ENCODE measurements at regions not wholly inside any gene's neighbourhood (a gene's known extent, or its start where the extent isn't known, plus 50 kb on each side); places are given as distances from the start of the nearest gene placed in this dataset.

- Histone ChIP-seq H2BK120ac (ENCODE audit: insufficient read depth, low read length, poor library complexity) (no peak overlapping the region), H3K9me3 (ENCODE audit: insufficient read depth, low read depth, low read length) (no peaks in the 10 kb centered on the region), H3K79me1 (ENCODE audit: low read length) (no peaks in the 10 kb centered on the region), H2AK5ac (ENCODE audit: low read length) (no peak overlapping the region), H3K4ac (ENCODE audit: low read depth, low read length) (no peak overlapping the region), H3K14ac (ENCODE audit: low read length) (no peak overlapping the region), H4K12ac (ENCODE audit: low read depth, low read length) (no peak overlapping the region), H2AFZ (ENCODE audit: insufficient read depth, low read length, poor library complexity) (no peak overlapping the region), H3K4me1 (ENCODE audit: control insufficient read depth in 1 of 2, insufficient read depth in 2 of 2, low read length in 2 of 2) (no peaks in the 10 kb centered on the region), H3K4me2 (ENCODE audit: low read length) (no peak overlapping the region), H3K18ac (ENCODE audit: low read length) (no peak overlapping the region), H3K27me3 (ENCODE audit: insufficient read depth, low read length) (no peaks in the 10 kb centered on the region), H2BK12ac (ENCODE audit: low read length) (no peak overlapping the region), H3K9ac (ENCODE audit: low read length) (no peak overlapping the region), H3K23ac (ENCODE audit: low read length) (no peak overlapping the region), H2BK5ac (ENCODE audit: low read depth, low read length, poor library complexity) (no peak overlapping the region), H4K91ac (ENCODE audit: low read depth, low read length) (no peak overlapping the region), H3K4me3 (ENCODE audit: low read depth, low read length) (no peak overlapping the region), H3K27ac (ENCODE audit: low read depth, low read length) (no peak overlapping the region), H4K8ac (ENCODE audit: low read depth, low read length) (no peak overlapping the region), H3K79me2 (ENCODE audit: control insufficient read depth, insufficient read depth, low read length, poor library complexity) (no peaks in the 10 kb centered on the region), H3K36me3 (ENCODE audit: control insufficient read depth in 1 of 2, insufficient read depth in 2 of 2, low read length in 2 of 2) (no peaks in the 10 kb centered on the region)
- WGBS (ENCODE audit: extremely low coverage, insufficient coverage, insufficient read length) = 100% methylated on average over 2 of the region's 6 CpGs
- DNase-seq = no peak
Observed at GRCh38 chr5:164098979-164099378, 593.6 kb downstream of the MAT2B start.

GRCh38 chr5:164115420-164115819 lies 610.0 kb downstream of the MAT2B start:
- no peaks in the 10 kb centered on the region for H3K9me3 ChIP-seq (ENCODE audit: insufficient read depth, low read depth, low read length)
- no peak overlapping the region for H2BK12ac ChIP-seq (ENCODE audit: low read length)
- H3K4ac ChIP-seq (ENCODE audit: low read depth, low read length) = no peak overlapping the region

GRCh38 chr5:164119806-164120447 lies 614.5 kb downstream of the MAT2B start:
- no peak overlapping the region for H3K4me2 ChIP-seq (ENCODE audit: low read length)
- DNase-seq = no peak
- H3K23ac ChIP-seq (ENCODE audit: low read length) = no peak overlapping the region
- no peak overlapping the region for H3K27ac ChIP-seq (ENCODE audit: low read depth, low read length)
- H3K79me1 ChIP-seq (ENCODE audit: low read length) = peaks cover 4% of the 10 kb centered on the region
- H3K14ac ChIP-seq (ENCODE audit: low read length) = peak overlapping the region; percentile 46
- no peaks in the 10 kb centered on the region for H3K9me3 ChIP-seq (ENCODE audit: insufficient read depth, low read depth, low read length)
- H3K79me2 ChIP-seq (ENCODE audit: control insufficient read depth, insufficient read depth, low read length, poor library complexity) = no peaks in the 10 kb centered on the region
- H3K4ac ChIP-seq (ENCODE audit: low read depth, low read length) = no peak overlapping the region
- H3K4me1 ChIP-seq (ENCODE audit: control insufficient read depth in 1 of 2, insufficient read depth in 2 of 2, low read length in 2 of 2) = peaks cover 0 to 2% of the 10 kb centered on the region in 2 experiments
- H2BK5ac ChIP-seq (ENCODE audit: low read depth, low read length, poor library complexity) = peak overlapping the region; percentile 74
- peak overlapping the region; percentile 57 for H4K8ac ChIP-seq (ENCODE audit: low read depth, low read length)
- H4K91ac ChIP-seq (ENCODE audit: low read depth, low read length) = peak overlapping the region; percentile 81
- H3K4me3 ChIP-seq (ENCODE audit: low read depth, low read length) = no peak overlapping the region
- no peak overlapping the region for H2AK5ac ChIP-seq (ENCODE audit: low read length)
- no peak overlapping the region for H3K18ac ChIP-seq (ENCODE audit: low read length)
- no peak overlapping the region for H2AFZ ChIP-seq (ENCODE audit: insufficient read depth, low read length, poor library complexity)
- no peaks in the 10 kb centered on the region for H3K27me3 ChIP-seq (ENCODE audit: insufficient read depth, low read length)
- no peak overlapping the region for H2BK12ac ChIP-seq (ENCODE audit: low read length)
- no peak overlapping the region for H3K9ac ChIP-seq (ENCODE audit: low read length)
- no peak overlapping the region for H4K12ac ChIP-seq (ENCODE audit: low read depth, low read length)
- peak overlapping the region; percentile 65 for H2BK120ac ChIP-seq (ENCODE audit: insufficient read depth, low read length, poor library complexity)
- WGBS (ENCODE audit: extremely low coverage, insufficient coverage, insufficient read length) = no CpG with 5 or more reads among the region's 7 CpGs
- H3K36me3 ChIP-seq (ENCODE audit: control insufficient read depth in 1 of 2, insufficient read depth in 2 of 2, low read length in 2 of 2) = no peaks in the 10 kb centered on the region

More at GRCh38 chr5:164115420-164115819, 610.0 kb downstream of the MAT2B start:
- H3K4me3 ChIP-seq (ENCODE audit: low read depth, low read length) = no peak overlapping the region
- no peak overlapping the region for H4K12ac ChIP-seq (ENCODE audit: low read depth, low read length)
- H3K9ac ChIP-seq (ENCODE audit: low read length) = no peak overlapping the region
- no peak for DNase-seq
- H3K27me3 ChIP-seq (ENCODE audit: insufficient read depth, low read length) = no peaks in the 10 kb centered on the region
- H3K79me2 ChIP-seq (ENCODE audit: control insufficient read depth, insufficient read depth, low read length, poor library complexity) = no peaks in the 10 kb centered on the region
- no peak overlapping the region for H3K27ac ChIP-seq (ENCODE audit: low read depth, low read length)
- H3K4me2 ChIP-seq (ENCODE audit: low read length) = no peak overlapping the region
- H3K36me3 ChIP-seq (ENCODE audit: control insufficient read depth in 1 of 2, insufficient read depth in 2 of 2, low read length in 2 of 2) = no peaks in the 10 kb centered on the region
- no peak overlapping the region for H3K14ac ChIP-seq (ENCODE audit: low read length)
- no peak overlapping the region for H2BK120ac ChIP-seq (ENCODE audit: insufficient read depth, low read length, poor library complexity)
- H3K4me1 ChIP-seq (ENCODE audit: control insufficient read depth in 1 of 2, insufficient read depth in 2 of 2, low read length in 2 of 2) = peaks cover 0 to 2% of the 10 kb centered on the region in 2 experiments
- H3K79me1 ChIP-seq (ENCODE audit: low read length) = peaks cover 4% of the 10 kb centered on the region
- H3K18ac ChIP-seq (ENCODE audit: low read length) = no peak overlapping the region
- H4K8ac ChIP-seq (ENCODE audit: low read depth, low read length) = no peak overlapping the region
- H3K23ac ChIP-seq (ENCODE audit: low read length) = no peak overlapping the region
- H2AK5ac ChIP-seq (ENCODE audit: low read length) = no peak overlapping the region
- no CpG with 5 or more reads among the region's 2 CpGs for WGBS (ENCODE audit: extremely low coverage, insufficient coverage, insufficient read length)
- H4K91ac ChIP-seq (ENCODE audit: low read depth, low read length) = no peak overlapping the region
- H2BK5ac ChIP-seq (ENCODE audit: low read depth, low read length, poor library complexity) = no peak overlapping the region
- H2AFZ ChIP-seq (ENCODE audit: insufficient read depth, low read length, poor library complexity) = no peak overlapping the region

- H3K23ac ChIP-seq (ENCODE audit: low read length) = no peak overlapping the region
- H3K79me1 ChIP-seq (ENCODE audit: low read length) = no peaks in the 10 kb centered on the region
- H3K4me2 ChIP-seq (ENCODE audit: low read length) = no peak overlapping the region
- no peak overlapping the region for H2BK5ac ChIP-seq (ENCODE audit: low read depth, low read length, poor library complexity)
- H3K27ac ChIP-seq (ENCODE audit: low read depth, low read length) = no peak overlapping the region
- no peak overlapping the region for H3K18ac ChIP-seq (ENCODE audit: low read length)
- no peak overlapping the region for H4K91ac ChIP-seq (ENCODE audit: low read depth, low read length)
- no peaks in the 10 kb centered on the region for H3K27me3 ChIP-seq (ENCODE audit: insufficient read depth, low read length)
- no peak overlapping the region for H3K4me3 ChIP-seq (ENCODE audit: low read depth, low read length)
- no peak overlapping the region for H2BK120ac ChIP-seq (ENCODE audit: insufficient read depth, low read length, poor library complexity)
- peaks cover 3% of the 10 kb centered on the region for H3K9me3 ChIP-seq (ENCODE audit: insufficient read depth, low read depth, low read length)
- H2AFZ ChIP-seq (ENCODE audit: insufficient read depth, low read length, poor library complexity) = no peak overlapping the region
- WGBS (ENCODE audit: extremely low coverage, insufficient coverage, insufficient read length) = no CpG with 5 or more reads among the region's 2 CpGs
- no peak for DNase-seq
- H3K4me1 ChIP-seq (ENCODE audit: control insufficient read depth in 1 of 2, insufficient read depth in 2 of 2, low read length in 2 of 2) = no peaks in the 10 kb centered on the region
- no peak overlapping the region for H3K9ac ChIP-seq (ENCODE audit: low read length)
- no peak overlapping the region for H3K4ac ChIP-seq (ENCODE audit: low read depth, low read length)
- H4K8ac ChIP-seq (ENCODE audit: low read depth, low read length) = no peak overlapping the region
- H3K36me3 ChIP-seq (ENCODE audit: control insufficient read depth in 1 of 2, insufficient read depth in 2 of 2, low read length in 2 of 2) = no peaks in the 10 kb centered on the region
- no peaks in the 10 kb centered on the region for H3K79me2 ChIP-seq (ENCODE audit: control insufficient read depth, insufficient read depth, low read length, poor library complexity)
- H2AK5ac ChIP-seq (ENCODE audit: low read length) = no peak overlapping the region
- H3K14ac ChIP-seq (ENCODE audit: low read length) = no peak overlapping the region
- H2BK12ac ChIP-seq (ENCODE audit: low read length) = no peak overlapping the region
- no peak overlapping the region for H4K12ac ChIP-seq (ENCODE audit: low read depth, low read length)
Observed at GRCh38 chr5:164127527-164127926, 622.1 kb downstream of the MAT2B start.

All from trophoblast cell (in vitro differentiated cells and primary cell).